ENCODE measurements at regions not wholly inside any gene's neighbourhood (a gene's known extent, or its start where the extent isn't known, plus 50 kb on each side); places are given as distances from the start of the nearest gene placed in this dataset.

GRCh38 chr7:85776691-85777345 is 590.0 kb upstream of the SEMA3D start:
- DNase-seq (ENCODE audit: low spot score), result peak; percentile 17

DNA sequence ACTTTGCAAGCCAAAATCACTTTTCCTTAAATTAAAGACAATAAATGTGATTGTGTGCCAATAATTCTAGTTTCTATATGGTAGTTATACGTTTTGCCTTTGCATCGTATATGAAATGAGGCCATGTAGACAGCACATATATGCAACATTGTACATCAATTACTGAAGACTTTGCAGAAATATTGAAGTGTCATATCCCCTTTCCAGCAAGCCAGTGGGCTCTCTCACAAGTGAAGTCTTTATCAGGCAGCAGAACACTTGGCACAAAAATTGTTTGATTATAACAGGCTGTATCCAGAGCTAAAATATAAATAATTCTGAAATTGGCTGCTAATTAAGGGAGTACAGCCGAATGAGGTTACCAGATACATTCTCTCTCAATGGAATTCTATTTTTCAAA is 588.6 kb upstream of the SEMA3D start:
- DNase-seq (ENCODE audit: low spot score), result no peak

- DNase-seq (ENCODE audit: low spot score), result no peak
These were observed 588.1 kb upstream of the SEMA3D start for GRCh38 chr7:85774986-85775385.

GRCh38 chr7:85773116-85773728 is 586.4 kb upstream of the SEMA3D start:
- DNase-seq (ENCODE audit: low spot score), result no peak

DNA sequence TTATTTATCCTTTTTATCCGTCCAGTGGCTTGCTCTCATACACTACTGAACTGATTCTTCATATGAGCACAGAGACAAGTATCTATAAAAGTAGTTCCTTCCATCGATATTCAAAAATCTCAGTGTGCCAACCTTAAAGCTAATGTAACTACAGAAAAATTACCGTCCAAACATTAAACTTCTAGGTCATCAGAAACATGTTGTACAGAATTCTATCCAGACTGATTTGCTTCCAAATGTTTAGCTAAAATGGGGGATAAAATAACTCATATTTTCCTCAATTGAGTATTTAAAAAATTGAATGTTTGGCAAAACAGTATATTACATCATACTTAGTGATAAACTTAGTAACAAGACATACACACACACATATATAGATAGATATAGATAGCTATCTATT is 584.7 kb upstream of the SEMA3D start:
- no peak for DNase-seq (ENCODE audit: low spot score)

GRCh38 chr7:85770332-85770731 is 583.5 kb upstream of the SEMA3D start:
- no peak for DNase-seq (ENCODE audit: low spot score)

GRCh38 chr7:85765698-85766298 is 578.9 kb upstream of the SEMA3D start:
- no peak for DNase-seq (ENCODE audit: low spot score)

DNA sequence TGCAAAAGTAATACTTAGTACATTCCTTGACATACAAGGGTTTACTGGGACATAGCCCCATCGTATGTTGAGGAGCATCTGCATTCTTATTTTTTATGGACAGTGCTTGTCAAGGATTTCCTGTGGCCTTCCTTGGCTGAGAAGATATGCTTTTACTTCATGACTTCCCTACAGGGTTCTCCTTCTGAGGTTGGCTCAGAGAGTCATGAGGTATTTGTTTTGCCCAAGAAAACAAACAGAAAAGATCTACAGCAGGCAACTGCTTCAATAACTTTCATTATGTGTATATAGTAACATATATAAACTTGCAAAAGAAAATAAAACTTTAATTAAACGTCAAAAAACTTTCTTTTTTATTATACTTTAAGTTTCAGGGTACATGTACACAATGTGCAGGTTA is 577.2 kb upstream of the SEMA3D start:
- DNase-seq (ENCODE audit: low spot score), result no peak

DNA sequence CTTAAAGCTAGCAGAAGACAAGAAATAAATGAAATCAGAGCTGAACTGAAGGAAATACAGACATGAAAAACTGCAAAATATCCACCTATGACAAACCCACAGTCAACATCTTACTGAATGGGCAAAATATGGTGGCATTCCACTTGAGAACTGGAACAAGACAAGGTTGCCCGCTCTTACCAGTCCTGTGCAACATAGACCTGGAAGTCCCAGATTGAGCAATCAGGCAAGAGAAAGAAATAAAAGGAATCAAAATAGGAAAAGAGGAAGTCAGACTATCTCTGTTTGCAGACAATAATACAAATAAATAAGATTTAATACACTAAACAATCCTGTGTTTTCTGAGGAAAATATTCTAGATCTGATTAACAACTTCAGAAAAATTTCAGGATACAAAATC is 570.5 kb upstream of the SEMA3D start:
- no peak for DNase-seq (ENCODE audit: low spot score)

DNA sequence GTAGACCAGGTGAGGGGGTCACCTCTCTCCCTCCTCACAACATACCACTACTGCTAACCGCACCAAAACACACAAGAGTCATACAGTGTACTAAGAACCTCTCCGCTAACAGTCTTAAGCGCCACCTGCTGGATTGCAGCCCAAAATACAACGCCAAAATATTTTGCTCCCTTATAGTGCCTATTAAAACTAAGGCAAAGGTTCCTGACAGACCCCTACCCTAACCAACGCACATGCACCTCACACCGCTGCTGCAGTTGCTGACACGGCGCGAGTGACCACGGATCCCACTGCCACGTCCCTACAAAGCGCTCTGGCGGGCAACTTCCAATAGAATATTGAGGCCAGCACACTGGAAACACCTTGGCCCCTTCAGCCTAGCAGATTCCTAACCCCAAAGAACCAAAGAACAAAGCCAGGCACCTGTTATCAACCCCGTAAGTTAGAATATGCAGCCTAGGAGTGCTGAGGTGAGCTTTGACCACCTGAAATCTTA is 563.6 kb upstream of the SEMA3D start:
- no peak for DNase-seq (ENCODE audit: low spot score)

DNA sequence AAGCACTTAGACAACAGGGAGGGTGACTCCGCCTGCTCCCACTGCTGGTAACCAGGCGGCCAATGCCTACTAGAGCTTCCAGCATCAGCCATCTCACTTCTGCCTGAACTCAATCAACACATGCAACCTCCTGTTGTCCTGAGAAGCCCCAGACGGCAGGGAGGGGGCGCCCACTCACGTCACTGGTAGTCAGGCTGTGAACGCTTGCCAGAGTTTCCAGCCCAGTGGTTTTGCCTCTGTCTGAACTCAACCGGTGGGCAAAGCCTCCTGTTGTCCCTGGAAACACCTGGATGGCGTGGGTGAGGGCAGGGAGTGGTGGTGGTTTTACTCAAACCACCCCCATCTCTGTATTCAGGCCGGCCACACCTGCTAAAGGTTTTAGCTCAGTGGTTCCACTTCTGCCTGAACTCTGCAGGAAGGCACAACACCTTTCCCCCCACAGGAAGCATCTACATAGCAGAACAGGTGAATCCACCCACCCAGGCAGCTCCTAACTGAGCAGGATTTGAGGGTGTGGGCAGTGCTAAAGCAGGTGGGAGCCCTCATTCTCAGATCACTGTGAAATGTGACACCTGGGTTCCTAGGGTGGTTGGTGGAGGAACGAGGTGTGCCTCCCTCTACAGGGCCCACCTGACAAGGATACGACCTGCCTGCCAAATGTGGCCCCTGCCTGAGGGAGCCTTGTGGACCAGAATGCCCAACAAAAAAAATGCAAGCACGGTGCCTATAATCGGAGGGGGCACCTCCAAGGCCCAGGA is 563.0 kb upstream of the SEMA3D start:
- no peak for DNase-seq (ENCODE audit: low spot score)

DNA sequence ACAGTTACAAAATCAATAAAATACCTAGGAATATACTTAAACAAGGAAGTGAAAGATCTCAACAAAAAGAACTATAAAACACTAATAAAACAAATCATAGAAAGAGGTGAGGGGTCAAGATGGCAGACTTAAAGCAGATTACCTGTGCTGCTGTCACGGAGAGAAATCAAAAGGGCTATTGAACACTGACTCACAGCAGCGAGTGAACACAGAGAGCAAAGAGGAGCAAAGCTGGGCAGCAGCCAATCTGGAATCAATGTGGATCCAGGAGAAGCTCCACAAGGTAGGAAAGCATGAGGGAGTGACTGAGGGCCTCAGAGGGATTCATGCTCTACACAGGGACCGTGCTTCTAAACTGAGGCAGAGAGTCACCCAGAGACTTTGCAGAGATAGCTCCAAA is 562.0 kb upstream of the SEMA3D start:
- DNase-seq (ENCODE audit: low spot score), result no peak

- no peak for DNase-seq (ENCODE audit: low spot score)
These were observed 550.6 kb upstream of the SEMA3D start for GRCh38 chr7:85737426-85737825.

DNA sequence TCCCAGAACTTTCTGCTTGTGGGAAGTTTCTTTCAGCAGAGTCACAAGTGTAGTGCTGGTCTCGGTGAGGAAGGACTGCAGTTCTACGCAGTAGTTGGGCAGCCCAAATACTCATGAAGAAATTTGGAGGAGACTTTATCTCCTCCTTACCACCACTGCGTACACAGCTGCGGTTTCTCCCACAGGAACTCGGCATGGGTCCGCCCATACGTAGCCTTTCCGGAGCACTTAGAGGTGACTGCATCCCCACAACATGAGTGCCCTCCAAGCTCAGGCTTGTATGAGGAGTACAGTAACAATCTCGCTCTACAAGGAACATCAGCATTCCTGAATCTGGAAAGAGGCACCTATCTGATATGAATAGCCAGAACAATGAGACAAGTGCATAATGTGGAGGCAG is 549.2 kb upstream of the SEMA3D start:
- DNase-seq (ENCODE audit: low spot score), result no peak

DNA sequence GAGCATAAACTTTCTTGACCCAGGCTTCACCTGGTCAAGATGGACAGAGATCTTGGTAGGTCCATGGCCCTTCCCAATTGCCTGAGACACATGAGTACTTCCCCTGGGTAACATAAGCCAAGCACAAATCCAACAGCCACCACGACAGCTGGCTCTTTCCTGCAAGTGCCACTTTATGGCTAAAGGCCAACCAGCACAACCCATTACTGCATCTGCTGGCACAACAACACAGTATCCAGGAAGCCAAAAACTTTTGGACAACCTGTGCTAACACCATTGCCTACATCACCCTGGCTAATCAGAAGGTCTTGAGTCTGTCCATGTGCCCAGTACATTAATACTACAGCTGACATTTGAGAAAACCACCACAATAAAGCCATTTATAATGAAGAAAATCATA is 548.0 kb upstream of the SEMA3D start:
- DNase-seq (ENCODE audit: low spot score), result no peak

DNA sequence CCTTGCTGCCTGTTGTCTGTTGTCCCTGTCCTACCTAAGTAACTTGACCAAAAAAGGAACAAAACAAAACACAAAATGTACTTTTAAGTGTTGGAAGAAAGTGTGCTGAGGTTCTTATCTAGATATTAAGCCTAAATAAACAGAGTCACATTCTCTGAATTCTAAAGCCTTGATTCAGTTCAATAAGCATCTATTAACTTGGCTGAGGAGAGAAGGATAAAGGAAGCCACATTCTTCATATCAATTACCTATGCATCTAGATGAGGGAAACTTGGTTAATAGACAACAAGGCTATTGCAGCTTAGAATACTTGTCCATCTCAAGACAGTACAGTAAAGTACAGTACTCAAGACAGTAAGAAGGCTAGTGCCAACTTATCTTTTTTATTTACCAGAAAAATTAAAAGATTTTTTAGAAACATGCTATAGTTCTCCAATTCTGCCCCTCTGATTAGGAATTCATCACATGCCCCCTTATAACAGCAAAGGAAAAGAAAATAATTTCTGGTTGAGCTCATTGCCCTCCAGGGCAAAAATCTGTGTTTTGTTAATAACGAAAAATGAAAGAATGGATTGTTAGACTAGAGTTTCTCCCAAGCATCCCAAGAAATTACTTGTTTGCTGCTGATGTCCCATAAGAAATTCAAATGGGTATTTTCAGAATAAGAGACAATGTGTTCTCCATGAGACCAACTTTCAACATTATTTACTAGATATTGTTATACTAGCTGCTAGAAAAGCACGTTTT is 546.5 kb upstream of the SEMA3D start:
- DNase-seq (ENCODE audit: low spot score), result no peak

DNA sequence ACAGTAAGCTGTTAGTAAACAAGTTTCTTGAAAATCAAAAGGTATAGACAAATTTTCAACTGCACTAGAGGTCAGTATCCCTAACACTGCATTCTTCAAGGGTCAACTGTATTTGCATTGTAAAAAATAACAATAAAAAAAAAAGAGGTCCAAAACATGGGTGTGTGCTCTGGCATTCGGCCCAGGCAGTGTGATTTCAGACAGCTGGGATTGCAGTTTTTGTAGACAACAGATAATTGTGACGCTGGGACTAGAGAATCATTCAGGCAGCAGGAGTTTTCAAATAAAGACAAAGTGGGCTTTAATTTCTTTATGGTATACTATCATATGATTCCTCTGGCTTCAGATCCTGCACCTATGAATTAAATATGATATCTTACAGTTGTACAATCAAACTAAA is 543.2 kb upstream of the SEMA3D start:
- peak; percentile 24 for DNase-seq (ENCODE audit: low spot score)

- DNase-seq (ENCODE audit: low spot score), result no peak
These were observed 538.2 kb upstream of the SEMA3D start for GRCh38 chr7:85725026-85725425.

- no peak for DNase-seq (ENCODE audit: low spot score)
These were observed 533.4 kb upstream of the SEMA3D start for GRCh38 chr7:85719981-85720953.

DNA sequence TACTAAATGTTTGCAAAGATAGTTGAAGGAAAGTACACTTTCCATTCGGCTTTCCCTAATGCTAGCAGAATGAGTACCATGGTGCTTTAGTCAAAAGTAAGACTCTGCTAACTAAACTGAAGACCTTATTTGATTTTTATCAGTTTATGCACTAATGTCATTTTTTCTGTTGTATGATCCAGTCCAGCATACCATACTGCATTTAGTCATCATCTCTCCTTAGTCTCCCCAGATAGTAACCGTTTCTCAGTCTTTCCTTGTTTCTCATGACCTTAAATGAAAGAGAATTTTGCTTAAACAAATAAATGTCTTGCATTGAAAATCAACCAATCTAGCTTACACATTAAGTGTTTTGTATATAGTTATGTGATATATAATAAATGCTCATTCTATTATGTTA is 529.5 kb upstream of the SEMA3D start:
- no peak for DNase-seq (ENCODE audit: low spot score)

DNA sequence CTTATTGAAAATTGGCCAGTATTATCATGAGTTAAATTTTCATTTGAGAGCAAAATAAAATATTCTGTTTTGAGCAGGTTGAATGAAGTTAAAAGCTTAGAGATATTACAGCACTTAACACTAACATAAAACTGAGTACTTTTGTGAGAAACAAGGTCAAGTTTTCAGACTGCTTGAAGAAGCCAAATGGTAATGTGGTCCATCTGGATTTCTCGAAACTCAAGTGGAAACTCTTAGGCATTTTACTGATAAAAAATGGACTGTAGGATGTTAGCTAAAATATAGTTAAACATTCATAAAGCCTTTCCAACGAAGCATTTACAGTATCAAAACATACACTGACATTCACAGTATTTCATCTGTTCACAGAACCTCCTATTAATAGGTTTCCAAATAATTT is 528.1 kb upstream of the SEMA3D start:
- DNase-seq (ENCODE audit: low spot score), result no peak

Measured in Ammon's horn (tissue), 1 donor.